PFSK-1 (cell line): ENCODE measurements at regions not wholly inside any gene's neighbourhood (a gene's known extent, or its start where the extent isn't known, plus 50 kb on each side); places are given as distances from the start of the nearest gene placed in this dataset.

Experiments used
- FOXP2 ChIP-seq: optimal IDR thresholded peaks from 2 replicates; pipeline ENCODE3; 2011; ENCODE audit warnings: borderline replicate concordance, control low read depth, inconsistent platforms; ENCODE audit not compliant: insufficient read depth; ENCODE audit errors: extremely low read length, extremely low read depth
- POLR2AphosphoS5 ChIP-seq: IDR thresholded peaks from 2 replicates; pipeline ENCODE4 v1.6.1; 2012; ENCODE audit warnings: low read depth, mild to moderate bottlenecking, control low read depth, low read length, moderate library complexity
- REST ChIP-seq, 2 experiments: IDR thresholded peaks; 2 replicates each; pipeline versions ENCODE4 v1.6.1 to v1.8.0; 2011 to 2012; ENCODE audit warnings: low read depth in 2 of 2, low read length in 2 of 2, control low read depth in 1 of 2, inconsistent platforms in 1 of 2, mild to moderate bottlenecking in 1 of 2, moderate library complexity in 1 of 2; ENCODE audit not compliant: insufficient read depth in 1 of 2
- SIN3A ChIP-seq: IDR thresholded peaks from 2 replicates; pipeline ENCODE4 v1.6.1; 2012; ENCODE audit warnings: mild to moderate bottlenecking, low read length, moderate library complexity, borderline replicate concordance; ENCODE audit not compliant: insufficient read depth
- TAF1 ChIP-seq: IDR thresholded peaks from 2 replicates; pipeline ENCODE4 v1.6.1; 2012; ENCODE audit warnings: low read length, control low read depth, borderline replicate concordance; ENCODE audit not compliant: insufficient read depth

GRCh38 chr4:14924812-14925344, 77.4 kb upstream of the CPEB2 start:
- TF ChIP-seq POLR2AphosphoS5 (no peak), SIN3A (no peak), REST (IDR thresholded peaks at IDR 0.05; ENCODE audit: insufficient read depth in 1 of 2, low read depth in 2 of 2, low read length in 2 of 2) (no peak), FOXP2 (no peak), TAF1 (no peak)

GRCh38 chr4:14925471-14925870, 76.8 kb upstream of the CPEB2 start:
- TF ChIP-seq POLR2AphosphoS5: no peak
- TF ChIP-seq FOXP2: no peak
- no peak for TF ChIP-seq SIN3A

- no peak for TF ChIP-seq POLR2AphosphoS5
- TF ChIP-seq FOXP2: no peak
- TF ChIP-seq SIN3A: no peak
- no peak for TF ChIP-seq TAF1
- no peak for TF ChIP-seq REST (IDR thresholded peaks at IDR 0.05; ENCODE audit: insufficient read depth in 1 of 2, low read depth in 2 of 2, low read length in 2 of 2)
Measured at GRCh38 chr4:14926368-14926767, 75.9 kb upstream of the CPEB2 start.

- TF ChIP-seq REST (IDR thresholded peaks at IDR 0.05; ENCODE audit: insufficient read depth in 1 of 2, low read depth in 2 of 2, low read length in 2 of 2) (no peak), POLR2AphosphoS5 (no peak), FOXP2 (no peak), TAF1 (no peak), SIN3A (no peak)
Measured at GRCh38 chr4:14928035-14928434, 74.2 kb upstream of the CPEB2 start.

GRCh38 chr4:14929669-14930068, 72.6 kb upstream of the CPEB2 start:
- no peak for TF ChIP-seq POLR2AphosphoS5

- no peak for TF ChIP-seq POLR2AphosphoS5
- TF ChIP-seq SIN3A: no peak
- no peak for TF ChIP-seq TAF1
- no peak for TF ChIP-seq REST (IDR thresholded peaks at IDR 0.05; ENCODE audit: insufficient read depth in 1 of 2, low read depth in 2 of 2, low read length in 2 of 2)
- TF ChIP-seq FOXP2: no peak
Measured at GRCh38 chr4:14934704-14935390, 67.4 kb upstream of the CPEB2 start.
